ENCODE measurements at regions not wholly inside any gene's neighbourhood (a gene's known extent, or its start where the extent isn't known, plus 50 kb on each side); places are given as distances from the start of the nearest gene placed in this dataset.

GRCh38 chr13:63297163-63297562, 1881.5 kb upstream of the PCDH20 start:
- TF ChIP-seq NFIC (IDR thresholded peaks at IDR 0.05) (no peak), TEAD4 (IDR thresholded peaks at IDR 0.05) (no peak), CREB1 (IDR thresholded peaks at IDR 0.05; ENCODE audit: low read depth) (no peak), EP300 (IDR thresholded peaks at IDR 0.05; ENCODE audit: borderline replicate concordance) (no peak), FOXM1 (IDR thresholded peaks at IDR 0.05; ENCODE audit: borderline replicate concordance, low read depth) (no peak), TAF1 (IDR thresholded peaks at IDR 0.05; ENCODE audit: low read depth) (no peak), CEBPB (IDR thresholded peaks at IDR 0.05) (no peak), RAD21 (IDR thresholded peaks at IDR 0.05; ENCODE audit: low read depth) (no peak)
- TF ChIP-seq, protein P1, sequence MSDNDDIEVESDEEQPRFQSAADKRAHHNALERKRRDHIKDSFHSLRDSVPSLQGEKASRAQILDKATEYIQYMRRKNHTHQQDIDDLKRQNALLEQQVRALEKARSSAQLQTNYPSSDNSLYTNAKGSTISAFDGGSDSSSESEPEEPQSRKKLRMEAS (IDR thresholded peaks at IDR 0.05) = no peak

GRCh38 chr13:63291701-63292100, 1876.1 kb upstream of the PCDH20 start:
- TF ChIP-seq CEBPB (IDR thresholded peaks at IDR 0.05) (no peak), RAD21 (IDR thresholded peaks at IDR 0.05; ENCODE audit: low read depth) (no peak), TAF1 (IDR thresholded peaks at IDR 0.05; ENCODE audit: low read depth) (no peak), NFIC (IDR thresholded peaks at IDR 0.05) (no peak), FOXM1 (IDR thresholded peaks at IDR 0.05; ENCODE audit: borderline replicate concordance, low read depth) (no peak), CREB1 (IDR thresholded peaks at IDR 0.05; ENCODE audit: low read depth) (no peak), ZBTB7A (IDR thresholded peaks at IDR 0.05; ENCODE audit: low read depth) (no peak), TEAD4 (IDR thresholded peaks at IDR 0.05) (no peak), TCF12 (IDR thresholded peaks at IDR 0.05; ENCODE audit: low read depth) (no peak), EP300 (IDR thresholded peaks at IDR 0.05; ENCODE audit: borderline replicate concordance) (no peak), USF1 (IDR thresholded peaks at IDR 0.05) (no peak), REST (IDR thresholded peaks at IDR 0.05; ENCODE audit: low read depth) (no peak), EGR1 (IDR thresholded peaks at IDR 0.05) (no peak)
- TF ChIP-seq, protein P1 (IDR thresholded peaks at IDR 0.05) = no peak

DNA sequence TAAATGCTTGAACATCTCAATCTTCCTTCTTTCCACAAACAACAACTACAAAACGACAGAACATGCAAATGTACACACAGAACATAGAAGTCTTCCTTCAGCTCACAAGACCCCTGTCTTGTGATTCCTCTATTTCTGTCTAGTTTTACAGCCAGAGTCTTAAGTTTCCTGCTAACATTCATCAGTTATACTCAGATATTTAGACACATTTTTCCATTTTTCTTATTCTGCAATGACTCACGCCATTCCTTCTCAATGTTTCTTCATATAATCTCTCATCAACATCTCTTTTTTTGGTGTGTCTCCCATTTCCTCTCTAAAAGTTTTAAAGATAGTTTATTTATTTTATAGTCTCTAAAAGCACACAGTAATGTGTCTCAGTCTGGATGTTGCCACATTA, 1872.9 kb upstream of the PCDH20 start:
- TF ChIP-seq USF1 (IDR thresholded peaks at IDR 0.05) (no peak), TEAD4 (IDR thresholded peaks at IDR 0.05) (no peak), TCF12 (IDR thresholded peaks at IDR 0.05; ENCODE audit: low read depth) (no peak), REST (IDR thresholded peaks at IDR 0.05; ENCODE audit: low read depth) (no peak), NFIC (IDR thresholded peaks at IDR 0.05) (no peak), CREB1 (IDR thresholded peaks at IDR 0.05; ENCODE audit: low read depth) (no peak), CEBPB (IDR thresholded peaks at IDR 0.05) (no peak), ZBTB7A (IDR thresholded peaks at IDR 0.05; ENCODE audit: low read depth) (no peak), EGR1 (IDR thresholded peaks at IDR 0.05) (no peak), FOXM1 (IDR thresholded peaks at IDR 0.05; ENCODE audit: borderline replicate concordance, low read depth) (no peak), RAD21 (IDR thresholded peaks at IDR 0.05; ENCODE audit: low read depth) (no peak), YY1 (IDR thresholded peaks at IDR 0.05; ENCODE audit: low read depth) (no peak), EP300 (IDR thresholded peaks at IDR 0.05; ENCODE audit: borderline replicate concordance) (no peak), TAF1 (IDR thresholded peaks at IDR 0.05; ENCODE audit: low read depth) (no peak)
- TF ChIP-seq, protein P1 (IDR thresholded peaks at IDR 0.05) = no peak

GRCh38 chr13:63287926-63288325, 1872.3 kb upstream of the PCDH20 start:
- no peak for TF ChIP-seq EP300 (IDR thresholded peaks at IDR 0.05; ENCODE audit: borderline replicate concordance)
- no peak for TF ChIP-seq CEBPB (IDR thresholded peaks at IDR 0.05)
- no peak for TF ChIP-seq REST (IDR thresholded peaks at IDR 0.05; ENCODE audit: low read depth)
- TF ChIP-seq RAD21 (IDR thresholded peaks at IDR 0.05; ENCODE audit: low read depth) = no peak
